Astrocyte (in vitro differentiated cells and primary cell): ENCODE measurements at regions not wholly inside any gene's neighbourhood (a gene's known extent, or its start where the extent isn't known, plus 50 kb on each side); places are given as distances from the start of the nearest gene placed in this dataset.

Experiments used
- DNase-seq: peaks from one replicate; pipeline ENCODE4 v3.0.0-alpha.2; 2010; ENCODE audit warnings: low read depth
- FAIRE-seq: peaks from 2 replicates; lab custom pipeline; 2011; peaks lifted over from hg19 to GRCh38; lab: Jason Lieb, UNC
- H2AFZ ChIP-seq: 2 replicates; pipeline ENCODE4 v1.6.0; 2012; ENCODE audit warnings: low read depth, low read length, inconsistent platforms
- H3K27ac ChIP-seq: 2 replicates; pipeline ENCODE4 v1.5.1; 2011; ENCODE audit warnings: low read depth, low read length, inconsistent platforms
- H3K27me3 ChIP-seq: 2 replicates; pipeline ENCODE4 v1.6.0; 2011; ENCODE audit warnings: low read length, inconsistent platforms; ENCODE audit not compliant: insufficient read depth
- H3K36me3 ChIP-seq: 2 replicates; pipeline ENCODE4 v1.5.1; 2011; ENCODE audit warnings: low read length, inconsistent platforms; ENCODE audit not compliant: insufficient read depth
- H3K4me1 ChIP-seq: 2 replicates; pipeline ENCODE4 v1.5.1; 2011; ENCODE audit warnings: low read length, inconsistent platforms; ENCODE audit not compliant: insufficient read depth
- H3K4me2 ChIP-seq: 2 replicates; pipeline ENCODE4 v1.6.0; 2012; ENCODE audit warnings: low read length, inconsistent platforms
- H3K4me3 ChIP-seq: 2 replicates; pipeline ENCODE4 v1.5.1; 2011; ENCODE audit warnings: low read depth, mild to moderate bottlenecking, low read length, inconsistent platforms; ENCODE audit not compliant: insufficient read depth
- H3K79me2 ChIP-seq: 2 replicates; pipeline ENCODE4 v1.6.0; 2012; ENCODE audit warnings: mild to moderate bottlenecking, low read length, inconsistent platforms; ENCODE audit not compliant: insufficient read depth
- H3K9ac ChIP-seq: 2 replicates; pipeline ENCODE4 v1.6.0; 2012; ENCODE audit warnings: mild to moderate bottlenecking, low read length, inconsistent platforms
- H3K9me3 ChIP-seq: 2 replicates; pipeline ENCODE4 v1.5.1; 2012; ENCODE audit warnings: low read depth, mild to moderate bottlenecking, low read length, inconsistent platforms; ENCODE audit not compliant: insufficient read depth
- H4K20me1 ChIP-seq: 2 replicates; pipeline ENCODE4 v1.6.0; 2012; ENCODE audit warnings: low read length, inconsistent platforms; ENCODE audit not compliant: insufficient read depth
- H3K27ac Mint-ChIP-seq: one replicate; pipeline ENCODE4 v1.8.0; 2021; ENCODE audit warnings: mild to moderate bottlenecking, mixed read lengths; ENCODE audit not compliant: unreplicated experiment
- H3K27me3 Mint-ChIP-seq: one replicate; pipeline ENCODE4 v1.8.0; 2021; ENCODE audit warnings: low read depth, mixed read lengths; ENCODE audit not compliant: unreplicated experiment
- H3K36me3 Mint-ChIP-seq: one replicate; pipeline ENCODE4 v1.8.0; 2021; ENCODE audit warnings: low read depth, mixed read lengths; ENCODE audit not compliant: unreplicated experiment
- H3K4me1 Mint-ChIP-seq: one replicate; pipeline ENCODE4 v1.8.0; 2021; ENCODE audit warnings: low read depth, mixed read lengths; ENCODE audit not compliant: unreplicated experiment
- H3K4me3 Mint-ChIP-seq: one replicate; pipeline ENCODE4 v1.8.0; 2021; ENCODE audit warnings: mild to moderate bottlenecking, moderate library complexity, mixed read lengths; ENCODE audit not compliant: unreplicated experiment
- H3K9me3 Mint-ChIP-seq: one replicate; pipeline ENCODE4 v1.8.0; 2021; ENCODE audit warnings: mild to moderate bottlenecking, mixed read lengths; ENCODE audit not compliant: unreplicated experiment
- CTCF ChIP-seq: IDR thresholded peaks from 2 replicates; pipeline ENCODE4 v1.5.1; 2011; ENCODE audit warnings: low read depth, mild to moderate bottlenecking, inconsistent platforms, low read length, moderate library complexity; ENCODE audit not compliant: insufficient read depth
- EZH2 ChIP-seq: IDR thresholded peaks from 2 replicates; pipeline ENCODE4 v1.6.1; 2012; ENCODE audit warnings: mild to moderate bottlenecking, low read length, inconsistent platforms; ENCODE audit not compliant: insufficient read depth

- Histone ChIP-seq H4K20me1 (no peaks in the 10 kb centered on the region), H3K9me3 (no peaks in the 10 kb centered on the region), H3K27me3 (no peaks in the 10 kb centered on the region), H3K36me3 (no peaks in the 10 kb centered on the region), H3K4me2 (no peak overlapping the region), H3K4me3 (no peak overlapping the region), H3K79me2 (no peaks in the 10 kb centered on the region), H3K27ac (no peak overlapping the region), H2AFZ (no peak overlapping the region), H3K9ac (no peak overlapping the region), H3K4me1 (no peaks in the 10 kb centered on the region)
- Mint-ChIP-seq H3K36me3 (no peaks in the 10 kb centered on the region), H3K27me3 (no peaks in the 10 kb centered on the region), H3K27ac (no peak overlapping the region), H3K9me3 (peaks cover 4% of the 10 kb centered on the region), H3K4me3 (no peak overlapping the region), H3K4me1 (no peaks in the 10 kb centered on the region)
- DNase-seq (no peak), FAIRE-seq (no peak)
- TF ChIP-seq CTCF (no peak), EZH2 (no peak)
Measured at GRCh38 chr1:198435056-198435455, 105.4 kb downstream of the ATP6V1G3 start.

- Histone ChIP-seq H3K4me3 (no peak overlapping the region), H2AFZ (no peak overlapping the region), H4K20me1 (no peaks in the 10 kb centered on the region), H3K4me2 (no peak overlapping the region), H3K4me1 (no peaks in the 10 kb centered on the region), H3K9me3 (no peaks in the 10 kb centered on the region), H3K9ac (no peak overlapping the region), H3K79me2 (no peaks in the 10 kb centered on the region), H3K27ac (no peak overlapping the region), H3K36me3 (no peaks in the 10 kb centered on the region), H3K27me3 (no peaks in the 10 kb centered on the region)
- H3K27me3 Mint-ChIP-seq, result no peaks in the 10 kb centered on the region
- TF ChIP-seq EZH2 (no peak), CTCF (no peak)
- no peaks in the 10 kb centered on the region for H3K4me1 Mint-ChIP-seq
- no peaks in the 10 kb centered on the region for H3K9me3 Mint-ChIP-seq
- no peaks in the 10 kb centered on the region for H3K36me3 Mint-ChIP-seq
- H3K27ac Mint-ChIP-seq, result no peak overlapping the region
- H3K4me3 Mint-ChIP-seq, result no peak overlapping the region
- no peak for DNase-seq
- no peak for FAIRE-seq
Measured at GRCh38 chr1:198424441-198424840, 116.0 kb downstream of the ATP6V1G3 start.

- Histone ChIP-seq H3K27me3 (no peaks in the 10 kb centered on the region), H3K4me2 (no peak overlapping the region), H3K4me3 (no peak overlapping the region), H2AFZ (no peak overlapping the region), H3K9ac (no peak overlapping the region), H4K20me1 (no peaks in the 10 kb centered on the region), H3K9me3 (no peaks in the 10 kb centered on the region), H3K4me1 (no peaks in the 10 kb centered on the region), H3K36me3 (no peaks in the 10 kb centered on the region), H3K79me2 (no peaks in the 10 kb centered on the region), H3K27ac (no peak overlapping the region)
- no peak overlapping the region for H3K4me3 Mint-ChIP-seq
- no peak for TF ChIP-seq CTCF
- TF ChIP-seq EZH2, result no peak
- no peaks in the 10 kb centered on the region for H3K27me3 Mint-ChIP-seq
- no peaks in the 10 kb centered on the region for H3K4me1 Mint-ChIP-seq
- DNase-seq (no peak), FAIRE-seq (no peak)
- H3K36me3 Mint-ChIP-seq, result no peaks in the 10 kb centered on the region
- H3K9me3 Mint-ChIP-seq, result no peaks in the 10 kb centered on the region
- no peak overlapping the region for H3K27ac Mint-ChIP-seq
Measured at GRCh38 chr1:198423673-198424072, 116.8 kb downstream of the ATP6V1G3 start.
